Endothelial cell (in vitro differentiated cells): ENCODE measurements at regions not wholly inside any gene's neighbourhood (a gene's known extent, or its start where the extent isn't known, plus 50 kb on each side); places are given as distances from the start of the nearest gene placed in this dataset.
"Not testable (repeated sequence)": the region's sequence is repeated elsewhere in the genome, so short reads cannot be mapped to it uniquely, and the experiment has no call there.

Experiments used
- DNase-seq: peaks from one replicate; pipeline ENCODE4 v3.0.0; 2021; ENCODE audit warnings: low spot score
- H3K27ac Mint-ChIP-seq: one replicate; pipeline ENCODE4 v1.8.0; 2021; ENCODE audit warnings: mixed read lengths, inconsistent platforms; ENCODE audit not compliant: unreplicated experiment
- H3K27me3 Mint-ChIP-seq: one replicate; pipeline ENCODE4 v1.8.0; 2021; ENCODE audit warnings: mild to moderate bottlenecking, moderate library complexity, mixed read lengths, inconsistent platforms; ENCODE audit not compliant: unreplicated experiment
- H3K36me3 Mint-ChIP-seq: one replicate; pipeline ENCODE4 v1.8.0; 2021; ENCODE audit warnings: mild to moderate bottlenecking, low read depth, mixed read lengths, inconsistent platforms; ENCODE audit not compliant: unreplicated experiment
- H3K4me1 Mint-ChIP-seq: one replicate; pipeline ENCODE4 v1.8.0; 2021; ENCODE audit warnings: mild to moderate bottlenecking, mixed read lengths, inconsistent platforms; ENCODE audit not compliant: unreplicated experiment
- H3K4me3 Mint-ChIP-seq: one replicate; pipeline ENCODE4 v1.8.0; 2021; ENCODE audit warnings: mild to moderate bottlenecking, mixed read lengths, inconsistent platforms; ENCODE audit not compliant: unreplicated experiment
- H3K9me3 Mint-ChIP-seq: one replicate; pipeline ENCODE4 v1.8.0; 2021; ENCODE audit warnings: mixed read lengths, inconsistent platforms; ENCODE audit not compliant: unreplicated experiment
- TF ChIP-seq, protein P1 (sequence below): fragments of 200-600 bp; sonication (generic); IDR thresholded peaks from one replicate; pipeline ENCODE4 v1.5.0; 2021; ENCODE audit warnings: antibody characterized with exemption; ENCODE audit not compliant: unreplicated experiment

- H3K9me3 Mint-ChIP-seq, result no peaks in the 10 kb centered on the region
- no peak overlapping the region for H3K27ac Mint-ChIP-seq
- no peak overlapping the region for H3K4me3 Mint-ChIP-seq
Measured at GRCh38 chr2:160614391-160614790, 120.8 kb upstream of the RBMS1 start.

GRCh38 chr2:160615706-160616105 lies 122.1 kb upstream of the RBMS1 start:
- TF ChIP-seq, protein P1, sequence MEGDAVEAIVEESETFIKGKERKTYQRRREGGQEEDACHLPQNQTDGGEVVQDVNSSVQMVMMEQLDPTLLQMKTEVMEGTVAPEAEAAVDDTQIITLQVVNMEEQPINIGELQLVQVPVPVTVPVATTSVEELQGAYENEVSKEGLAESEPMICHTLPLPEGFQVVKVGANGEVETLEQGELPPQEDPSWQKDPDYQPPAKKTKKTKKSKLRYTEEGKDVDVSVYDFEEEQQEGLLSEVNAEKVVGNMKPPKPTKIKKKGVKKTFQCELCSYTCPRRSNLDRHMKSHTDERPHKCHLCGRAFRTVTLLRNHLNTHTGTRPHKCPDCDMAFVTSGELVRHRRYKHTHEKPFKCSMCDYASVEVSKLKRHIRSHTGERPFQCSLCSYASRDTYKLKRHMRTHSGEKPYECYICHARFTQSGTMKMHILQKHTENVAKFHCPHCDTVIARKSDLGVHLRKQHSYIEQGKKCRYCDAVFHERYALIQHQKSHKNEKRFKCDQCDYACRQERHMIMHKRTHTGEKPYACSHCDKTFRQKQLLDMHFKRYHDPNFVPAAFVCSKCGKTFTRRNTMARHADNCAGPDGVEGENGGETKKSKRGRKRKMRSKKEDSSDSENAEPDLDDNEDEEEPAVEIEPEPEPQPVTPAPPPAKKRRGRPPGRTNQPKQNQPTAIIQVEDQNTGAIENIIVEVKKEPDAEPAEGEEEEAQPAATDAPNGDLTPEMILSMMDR, result no peak
- Mint-ChIP-seq H3K36me3 (no peaks in the 10 kb centered on the region), H3K27ac (no peak overlapping the region)

More at GRCh38 chr2:160614391-160614790, 120.8 kb upstream of the RBMS1 start:
- H3K36me3 Mint-ChIP-seq, result no peaks in the 10 kb centered on the region
- no peaks in the 10 kb centered on the region for H3K27me3 Mint-ChIP-seq
- TF ChIP-seq, protein P1, result no peak
- no peaks in the 10 kb centered on the region for H3K4me1 Mint-ChIP-seq
- DNase-seq, result no peak

DNA sequence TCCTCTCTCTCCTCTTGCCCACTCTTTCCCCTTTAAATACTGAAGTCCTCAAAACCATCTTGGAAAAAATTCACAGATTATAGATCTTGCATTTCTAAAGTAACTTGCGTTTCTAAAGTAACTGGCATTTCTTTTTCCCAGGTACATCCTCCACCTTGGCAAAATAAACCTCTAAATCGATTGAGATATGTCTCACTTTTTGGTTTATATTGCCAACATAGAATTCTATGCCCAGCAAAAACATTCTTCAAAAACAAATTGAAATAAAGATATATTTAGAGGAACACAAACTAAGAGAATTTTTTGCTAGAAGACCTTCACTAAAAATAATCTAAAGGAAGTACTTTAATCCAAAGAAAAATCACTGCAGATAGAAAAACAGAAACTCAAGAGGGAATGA lies 122.5 kb upstream of the RBMS1 start:
- Mint-ChIP-seq H3K27ac (no peak overlapping the region), H3K4me3 (no peak overlapping the region), H3K9me3 (no peaks in the 10 kb centered on the region), H3K27me3 (no peaks in the 10 kb centered on the region), H3K4me1 (no peaks in the 10 kb centered on the region), H3K36me3 (no peaks in the 10 kb centered on the region)
- TF ChIP-seq, protein P1, result no peak
- DNase-seq, result no peak

More at GRCh38 chr2:160615706-160616105, 122.1 kb upstream of the RBMS1 start:
- DNase-seq, result no peak
- H3K4me1 Mint-ChIP-seq, result no peaks in the 10 kb centered on the region
- no peak overlapping the region for H3K4me3 Mint-ChIP-seq
- H3K9me3 Mint-ChIP-seq, result no peaks in the 10 kb centered on the region
- H3K27me3 Mint-ChIP-seq, result no peaks in the 10 kb centered on the region

DNA sequence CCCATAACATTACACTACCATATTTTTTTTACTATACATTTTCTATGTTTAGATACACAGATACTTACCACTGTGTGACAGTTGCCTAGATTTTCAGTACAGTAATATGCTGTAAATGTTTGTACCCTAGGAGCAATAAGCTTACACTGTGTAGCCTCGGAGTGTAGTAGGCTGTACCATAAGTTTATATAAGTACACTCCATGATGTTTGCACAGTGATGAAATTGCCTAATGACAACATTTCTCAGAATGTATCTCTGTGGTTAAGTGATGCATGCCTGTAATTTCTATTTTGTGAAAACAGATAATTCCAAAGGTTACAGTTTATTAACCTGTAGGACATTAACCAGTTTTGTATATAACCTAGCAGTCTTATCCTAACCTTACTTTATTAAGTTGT lies 128.1 kb upstream of the RBMS1 start:
- no peaks in the 10 kb centered on the region for H3K36me3 Mint-ChIP-seq
- TF ChIP-seq, protein P1, result no peak
- H3K27ac Mint-ChIP-seq, result no peak overlapping the region
- H3K27me3 Mint-ChIP-seq, result no peaks in the 10 kb centered on the region
- H3K4me3 Mint-ChIP-seq, result no peak overlapping the region
- H3K4me1 Mint-ChIP-seq, result no peaks in the 10 kb centered on the region
- no peak for DNase-seq
- H3K9me3 Mint-ChIP-seq, result no peaks in the 10 kb centered on the region

- H3K4me3 Mint-ChIP-seq, H3K9me3 Mint-ChIP-seq, H3K27me3 Mint-ChIP-seq, H3K36me3 Mint-ChIP-seq, DNase-seq, H3K4me1 Mint-ChIP-seq, H3K27ac Mint-ChIP-seq: not testable (repeated sequence)
Measured at GRCh38 chr2:160628020-160628637, 134.5 kb upstream of the RBMS1 start.
